ENCODE measurements at regions not wholly inside any gene's neighbourhood (a gene's known extent, or its start where the extent isn't known, plus 50 kb on each side); places are given as distances from the start of the nearest gene placed in this dataset.

GRCh38 chr12:61536525-61536924 lies 723.7 kb upstream of the USP15 start (continued):
- TF ChIP-seq ZBTB40 (IDR thresholded peaks at IDR 0.05) (no peak), ZBTB40 (CRISPR knock-in tag; IDR thresholded peaks at IDR 0.05) (no peak), ZNF551 (CRISPR knock-in tag; IDR thresholded peaks at IDR 0.05) (no peak), ZKSCAN8 (CRISPR knock-in tag; IDR thresholded peaks at IDR 0.05) (no peak), MAFK (IDR thresholded peaks at IDR 0.05; ENCODE audit: low read length) (no peak), POLR2AphosphoS2 (IDR thresholded peaks at IDR 0.05; ENCODE audit: low read length) (no peak), LARP7 (IDR thresholded peaks at IDR 0.05) (no peak), CTCFL (IDR thresholded peaks at IDR 0.05; ENCODE audit: borderline replicate concordance, insufficient read depth, low read depth, low read length, poor library complexity, severe bottlenecking) (no peak), CC2D1A (IDR thresholded peaks at IDR 0.05) (no peak), GTF2A2 (tag; IDR thresholded peaks at IDR 0.05) (no peak), ARID3A (IDR thresholded peaks at IDR 0.05; ENCODE audit: borderline replicate concordance, low read depth, low read length) (no peak)
- TF ChIP-seq, protein P1, sequence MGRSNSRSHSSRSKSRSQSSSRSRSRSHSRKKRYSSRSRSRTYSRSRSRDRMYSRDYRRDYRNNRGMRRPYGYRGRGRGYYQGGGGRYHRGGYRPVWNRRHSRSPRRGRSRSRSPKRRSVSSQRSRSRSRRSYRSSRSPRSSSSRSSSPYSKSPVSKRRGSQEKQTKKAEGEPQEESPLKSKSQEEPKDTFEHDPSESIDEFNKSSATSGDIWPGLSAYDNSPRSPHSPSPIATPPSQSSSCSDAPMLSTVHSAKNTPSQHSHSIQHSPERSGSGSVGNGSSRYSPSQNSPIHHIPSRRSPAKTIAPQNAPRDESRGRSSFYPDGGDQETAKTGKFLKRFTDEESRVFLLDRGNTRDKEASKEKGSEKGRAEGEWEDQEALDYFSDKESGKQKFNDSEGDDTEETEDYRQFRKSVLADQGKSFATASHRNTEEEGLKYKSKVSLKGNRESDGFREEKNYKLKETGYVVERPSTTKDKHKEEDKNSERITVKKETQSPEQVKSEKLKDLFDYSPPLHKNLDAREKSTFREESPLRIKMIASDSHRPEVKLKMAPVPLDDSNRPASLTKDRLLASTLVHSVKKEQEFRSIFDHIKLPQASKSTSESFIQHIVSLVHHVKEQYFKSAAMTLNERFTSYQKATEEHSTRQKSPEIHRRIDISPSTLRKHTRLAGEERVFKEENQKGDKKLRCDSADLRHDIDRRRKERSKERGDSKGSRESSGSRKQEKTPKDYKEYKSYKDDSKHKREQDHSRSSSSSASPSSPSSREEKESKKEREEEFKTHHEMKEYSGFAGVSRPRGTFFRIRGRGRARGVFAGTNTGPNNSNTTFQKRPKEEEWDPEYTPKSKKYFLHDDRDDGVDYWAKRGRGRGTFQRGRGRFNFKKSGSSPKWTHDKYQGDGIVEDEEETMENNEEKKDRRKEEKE (IDR thresholded peaks at IDR 0.05; ENCODE audit: borderline replicate concordance in 1 of 2, control insufficient read depth in 1 of 2, low read depth in 2 of 2, low read length in 1 of 2) = no peak

Measured in K562 (cell line).